WTC11 (cell line): ENCODE measurements at regions not wholly inside any gene's neighbourhood (a gene's known extent, or its start where the extent isn't known, plus 50 kb on each side); places are given as distances from the start of the nearest gene placed in this dataset.

Source experiments
- ATAC-seq: fragments of 200-7000 bp; cut with Tn5 transposase; 2 replicates; pipeline ENCODE4 v1.10.0; 2021; ENCODE audit warnings: mild to moderate bottlenecking, moderate library complexity
- CTCF ChIA-PET: fragments of 300-600 bp; sonication (Branson Sonifier 250); formaldehyde crosslinking; loops from one replicate; lab custom pipeline; 2021; ENCODE audit warnings: antibody characterized with exemption; lab: Charles Lee
- POLR2A ChIA-PET: fragments of 350-600 bp; sonication (Branson Sonifier 250); formaldehyde crosslinking; loops from one replicate; lab custom pipeline; 2021; ENCODE audit warnings: antibody characterized with exemption; lab: Charles Lee
- DNase-seq: peaks from one replicate; pipeline ENCODE4 v3.0.0; 2021; ENCODE audit warnings: low spot score
- H3K27ac Mint-ChIP-seq: 2 replicates; pipeline ENCODE4 v1.8.0; 2021; ENCODE audit warnings: mixed read lengths
- H3K27me3 Mint-ChIP-seq: 2 replicates; pipeline ENCODE4 v1.8.0; 2021; ENCODE audit warnings: low read depth, mild to moderate bottlenecking, moderate library complexity, mixed read lengths
- H3K36me3 Mint-ChIP-seq: 2 replicates; pipeline ENCODE4 v1.8.0; 2021; ENCODE audit warnings: mixed read lengths
- H3K4me1 Mint-ChIP-seq: 2 replicates; pipeline ENCODE4 v1.8.0; 2022; ENCODE audit warnings: mixed read lengths
- H3K4me3 Mint-ChIP-seq: 2 replicates; pipeline ENCODE4 v1.8.0; 2021; ENCODE audit warnings: mild to moderate bottlenecking, moderate library complexity, mixed read lengths
- H3K9me3 Mint-ChIP-seq: 2 replicates; pipeline ENCODE4 v1.8.0; 2021; ENCODE audit warnings: mixed read lengths
- ATF6 ChIP-seq: sonication (generic); formaldehyde crosslinking; IDR thresholded peaks from 2 replicates; pipeline ENCODE4 v1.8.1; 2023; ENCODE audit warnings: mild to moderate bottlenecking, missing genetic modification reagents
- E2F1 ChIP-seq: sonication (generic); formaldehyde crosslinking; IDR thresholded peaks from 2 replicates; pipeline ENCODE4 v1.8.0; 2022; ENCODE audit warnings: mild to moderate bottlenecking, missing genetic modification reagents
- ETV6 ChIP-seq: sonication (generic); formaldehyde crosslinking; IDR thresholded peaks from 2 replicates; pipeline ENCODE4 v1.8.1; 2022; ENCODE audit warnings: mild to moderate bottlenecking, missing genetic modification reagents
- FOXK1 ChIP-seq: sonication (generic); formaldehyde crosslinking; IDR thresholded peaks from 2 replicates; pipeline ENCODE4 v1.8.0; 2022; ENCODE audit warnings: mild to moderate bottlenecking, moderate library complexity, missing genetic modification reagents
- FOXP1 ChIP-seq: sonication (generic); formaldehyde crosslinking; IDR thresholded peaks from 2 replicates; pipeline ENCODE4 v1.8.0; 2022; ENCODE audit warnings: missing genetic modification reagents, mild to moderate bottlenecking, moderate library complexity, borderline replicate concordance
- GRHL2 ChIP-seq: fragments of 250-450 bp; sonication (Bioruptor Pico); IDR thresholded peaks from 2 replicates; pipeline ENCODE4 v1.8.0; 2022; ENCODE audit warnings: mild to moderate bottlenecking, moderate library complexity; ENCODE audit not compliant: insufficient replicate concordance, severe bottlenecking
- GTF2I ChIP-seq: fragments of 250-450 bp; sonication (Bioruptor Pico); conservative IDR thresholded peaks from 2 replicates; pipeline ENCODE4 v1.4.0; 2021; ENCODE audit warnings: mild to moderate bottlenecking
- KAT7 ChIP-seq: sonication (generic); formaldehyde crosslinking; IDR thresholded peaks from 2 replicates; pipeline ENCODE4 v1.8.1; 2023; ENCODE audit warnings: missing genetic modification reagents, mild to moderate bottlenecking, borderline replicate concordance
- MXD4 ChIP-seq: fragments of 250-450 bp; sonication (Bioruptor Pico); IDR thresholded peaks from 2 replicates; pipeline ENCODE4 v1.8.0; 2021; ENCODE audit warnings: mild to moderate bottlenecking, moderate library complexity, borderline replicate concordance
- SMAD4 ChIP-seq: sonication (generic); formaldehyde crosslinking; IDR thresholded peaks from 2 replicates; pipeline ENCODE4 v1.8.0; 2022; ENCODE audit warnings: mild to moderate bottlenecking, missing genetic modification reagents
- SP1 ChIP-seq: sonication (generic); formaldehyde crosslinking; conservative IDR thresholded peaks from 2 replicates; pipeline ENCODE4 v1.8.1; 2022; ENCODE audit warnings: missing genetic modification reagents
- ZNF263 ChIP-seq: sonication (generic); formaldehyde crosslinking; IDR thresholded peaks from 2 replicates; pipeline ENCODE4 v1.8.1; 2022; ENCODE audit warnings: low read depth, mild to moderate bottlenecking, moderate library complexity, missing genetic modification reagents
- ZNF416 ChIP-seq: fragments of 250-450 bp; sonication (Bioruptor Pico); IDR thresholded peaks from 2 replicates; pipeline ENCODE4 v1.9.0; 2021; ENCODE audit warnings: mild to moderate bottlenecking, inconsistent platforms
- TF ChIP-seq, protein P1 (sequence below): fragments of 250-450 bp; sonication (Bioruptor Pico); IDR thresholded peaks from 2 replicates; pipeline ENCODE4 v2.1.2; 2022; ENCODE audit warnings: mild to moderate bottlenecking, moderate library complexity
- TF ChIP-seq, protein P2 (sequence below): sonication (generic); formaldehyde crosslinking; IDR thresholded peaks from 2 replicates; pipeline ENCODE4 v1.8.0; 2023; ENCODE audit warnings: missing genetic modification reagents, mild to moderate bottlenecking, borderline replicate concordance
- TF ChIP-seq, protein P3 (sequence below): sonication (generic); formaldehyde crosslinking; IDR thresholded peaks from 2 replicates; pipeline ENCODE4 v1.8.1; 2022; ENCODE audit warnings: low read depth, mild to moderate bottlenecking, moderate library complexity, missing genetic modification reagents, borderline replicate concordance

- ChIA-PET CTCF (no interaction called here), POLR2A (no interaction called here)
- Mint-ChIP-seq H3K27me3 (no peaks in the 10 kb centered on the region), H3K4me3 (no peak overlapping the region), H3K27ac (no peak overlapping the region), H3K4me1 (no peaks in the 10 kb centered on the region), H3K9me3 (peaks cover 10% of the 10 kb centered on the region; the same call in 1 of the 2 replicates), H3K36me3 (no peaks in the 10 kb centered on the region)
- DNase-seq (no peak), ATAC-seq (no peak)
- TF ChIP-seq SP1 (CRISPR knock-in tag), result no peak
- TF ChIP-seq, protein P1, sequence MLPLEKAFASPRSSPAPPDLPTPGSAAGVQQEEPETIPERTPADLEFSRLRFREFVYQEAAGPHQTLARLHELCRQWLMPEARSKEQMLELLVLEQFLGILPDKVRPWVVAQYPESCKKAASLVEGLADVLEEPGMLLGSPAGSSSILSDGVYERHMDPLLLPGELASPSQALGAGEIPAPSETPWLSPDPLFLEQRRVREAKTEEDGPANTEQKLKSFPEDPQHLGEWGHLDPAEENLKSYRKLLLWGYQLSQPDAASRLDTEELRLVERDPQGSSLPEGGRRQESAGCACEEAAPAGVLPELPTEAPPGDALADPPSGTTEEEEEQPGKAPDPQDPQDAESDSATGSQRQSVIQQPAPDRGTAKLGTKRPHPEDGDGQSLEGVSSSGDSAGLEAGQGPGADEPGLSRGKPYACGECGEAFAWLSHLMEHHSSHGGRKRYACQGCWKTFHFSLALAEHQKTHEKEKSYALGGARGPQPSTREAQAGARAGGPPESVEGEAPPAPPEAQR (CRISPR knock-in tag), result no peak
- TF ChIP-seq, protein P2, sequence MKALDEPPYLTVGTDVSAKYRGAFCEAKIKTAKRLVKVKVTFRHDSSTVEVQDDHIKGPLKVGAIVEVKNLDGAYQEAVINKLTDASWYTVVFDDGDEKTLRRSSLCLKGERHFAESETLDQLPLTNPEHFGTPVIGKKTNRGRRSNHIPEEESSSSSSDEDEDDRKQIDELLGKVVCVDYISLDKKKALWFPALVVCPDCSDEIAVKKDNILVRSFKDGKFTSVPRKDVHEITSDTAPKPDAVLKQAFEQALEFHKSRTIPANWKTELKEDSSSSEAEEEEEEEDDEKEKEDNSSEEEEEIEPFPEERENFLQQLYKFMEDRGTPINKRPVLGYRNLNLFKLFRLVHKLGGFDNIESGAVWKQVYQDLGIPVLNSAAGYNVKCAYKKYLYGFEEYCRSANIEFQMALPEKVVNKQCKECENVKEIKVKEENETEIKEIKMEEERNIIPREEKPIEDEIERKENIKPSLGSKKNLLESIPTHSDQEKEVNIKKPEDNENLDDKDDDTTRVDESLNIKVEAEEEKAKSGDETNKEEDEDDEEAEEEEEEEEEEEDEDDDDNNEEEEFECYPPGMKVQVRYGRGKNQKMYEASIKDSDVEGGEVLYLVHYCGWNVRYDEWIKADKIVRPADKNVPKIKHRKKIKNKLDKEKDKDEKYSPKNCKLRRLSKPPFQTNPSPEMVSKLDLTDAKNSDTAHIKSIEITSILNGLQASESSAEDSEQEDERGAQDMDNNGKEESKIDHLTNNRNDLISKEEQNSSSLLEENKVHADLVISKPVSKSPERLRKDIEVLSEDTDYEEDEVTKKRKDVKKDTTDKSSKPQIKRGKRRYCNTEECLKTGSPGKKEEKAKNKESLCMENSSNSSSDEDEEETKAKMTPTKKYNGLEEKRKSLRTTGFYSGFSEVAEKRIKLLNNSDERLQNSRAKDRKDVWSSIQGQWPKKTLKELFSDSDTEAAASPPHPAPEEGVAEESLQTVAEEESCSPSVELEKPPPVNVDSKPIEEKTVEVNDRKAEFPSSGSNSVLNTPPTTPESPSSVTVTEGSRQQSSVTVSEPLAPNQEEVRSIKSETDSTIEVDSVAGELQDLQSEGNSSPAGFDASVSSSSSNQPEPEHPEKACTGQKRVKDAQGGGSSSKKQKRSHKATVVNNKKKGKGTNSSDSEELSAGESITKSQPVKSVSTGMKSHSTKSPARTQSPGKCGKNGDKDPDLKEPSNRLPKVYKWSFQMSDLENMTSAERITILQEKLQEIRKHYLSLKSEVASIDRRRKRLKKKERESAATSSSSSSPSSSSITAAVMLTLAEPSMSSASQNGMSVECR, result no peak
- TF ChIP-seq, protein P3, sequence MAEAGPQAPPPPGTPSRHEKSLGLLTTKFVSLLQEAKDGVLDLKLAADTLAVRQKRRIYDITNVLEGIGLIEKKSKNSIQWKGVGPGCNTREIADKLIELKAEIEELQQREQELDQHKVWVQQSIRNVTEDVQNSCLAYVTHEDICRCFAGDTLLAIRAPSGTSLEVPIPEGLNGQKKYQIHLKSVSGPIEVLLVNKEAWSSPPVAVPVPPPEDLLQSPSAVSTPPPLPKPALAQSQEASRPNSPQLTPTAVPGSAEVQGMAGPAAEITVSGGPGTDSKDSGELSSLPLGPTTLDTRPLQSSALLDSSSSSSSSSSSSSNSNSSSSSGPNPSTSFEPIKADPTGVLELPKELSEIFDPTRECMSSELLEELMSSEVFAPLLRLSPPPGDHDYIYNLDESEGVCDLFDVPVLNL (CRISPR knock-in tag), result no peak
- TF ChIP-seq E2F1 (CRISPR knock-in tag), result no peak
- TF ChIP-seq FOXK1 (CRISPR knock-in tag), result no peak
- no peak for TF ChIP-seq ATF6
Measured at GRCh38 chrX:80173261-80173660, 158.7 kb downstream of the TBX22 start.

DNA sequence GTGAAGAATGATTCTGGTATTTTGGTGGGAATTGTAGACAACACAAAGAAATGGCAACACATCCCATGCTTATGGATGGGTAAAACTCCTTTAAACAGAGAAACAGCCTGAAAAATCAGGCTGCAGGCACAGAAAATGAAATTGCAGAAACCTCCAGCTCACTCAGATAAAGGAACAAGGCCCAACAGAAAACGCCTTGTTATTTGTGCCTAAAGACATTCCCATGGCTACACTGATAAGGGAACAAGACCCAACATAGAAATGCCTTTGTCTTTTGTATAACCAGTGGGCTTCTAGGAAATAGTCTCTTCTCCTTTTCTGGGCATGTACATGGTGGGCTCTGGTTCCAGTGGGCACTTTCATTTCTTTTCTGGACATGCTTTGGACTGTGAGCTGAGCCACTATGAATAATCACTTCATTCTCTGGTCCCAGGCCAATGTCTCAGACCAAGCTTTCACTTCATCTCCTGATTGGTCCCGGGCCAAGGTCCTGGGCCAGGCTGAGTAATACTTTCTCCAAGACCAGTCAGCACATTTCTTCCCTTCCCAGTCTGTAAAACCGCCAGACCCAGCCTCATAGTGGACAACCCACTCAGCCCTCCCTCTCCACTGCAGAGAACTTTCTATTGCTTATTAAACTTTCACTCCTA is 160.5 kb downstream of the TBX22 start:
- H3K4me3 Mint-ChIP-seq, result no peak overlapping the region
- POLR2A ChIA-PET, result no interaction called here
- H3K4me1 Mint-ChIP-seq, result no peaks in the 10 kb centered on the region
- no peak for TF ChIP-seq GRHL2 (CRISPR knock-in tag)
- no peak for TF ChIP-seq ZNF416 (CRISPR knock-in tag)
- TF ChIP-seq FOXP1 (CRISPR knock-in tag), result no peak
- TF ChIP-seq ZNF263 (CRISPR knock-in tag), result no peak
- no peak for TF ChIP-seq ETV6 (CRISPR knock-in tag)
- no peak for TF ChIP-seq MXD4 (CRISPR knock-in tag)
- no peak for TF ChIP-seq SMAD4
- no peak for TF ChIP-seq KAT7 (CRISPR knock-in tag)
- TF ChIP-seq GTF2I (CRISPR knock-in tag), result no peak
- H3K9me3 Mint-ChIP-seq, result 0 out of 2 replicates have a peak, but pooled peaks cover 5% of the 10 kb centered on the region
- no peaks in the 10 kb centered on the region for H3K27me3 Mint-ChIP-seq
- no peak for ATAC-seq
- no peak overlapping the region for H3K27ac Mint-ChIP-seq
- CTCF ChIA-PET, result no interaction called here
- no peak for DNase-seq
- H3K36me3 Mint-ChIP-seq, result no peaks in the 10 kb centered on the region
